K562 (cell line): ENCODE measurements at regions not wholly inside any gene's neighbourhood (a gene's known extent, or its start where the extent isn't known, plus 50 kb on each side); places are given as distances from the start of the nearest gene placed in this dataset.

Experiments
- ATAC-seq: fragments of 200-7000 bp; cut with Tn5 transposase; 3 replicates; pipeline ENCODE4 v1.9.1; 2020; ENCODE audit warnings: moderate library complexity
- BruUV-seq: library from RNA; stranded (reverse); fragments of 400-500 nt; replicated peaks from 2 replicates; lab custom pipeline; 2021; lab: Mats Ljungman, UMichigan
- CTCF ChIA-PET: fragments of 300-600 bp; formaldehyde crosslinking; extraction: SDS; loops from one replicate; lab custom pipeline; 2021; ENCODE audit warnings: low intra/inter-chr PET ratio; lab: Yijun Ruan, JAX
- POLR2A ChIA-PET: fragments of 300-600, 350-650 bp; sonication (Branson Sonifier 250); formaldehyde crosslinking; extraction: SDS; loops from one replicate; lab custom pipeline; 2021; ENCODE audit warnings: antibody characterized with exemption, inconsistent platforms; lab: Yijun Ruan, JAX
- DNase-seq, 4 experiments: peaks; one replicate each; pipeline versions ENCODE4 v3.0.0 to v3.0.0-alpha.2; 2011 to 2018; ENCODE audit warnings: low spot score in 3 of 4, mixed read lengths in 3 of 4; ENCODE audit errors: extremely low read depth in 1 of 4
- FAIRE-seq: peaks from 2 replicates; lab custom pipeline; 2011; peaks lifted over from hg19 to GRCh38; lab: Jason Lieb, UNC
- H2AFZ ChIP-seq: 2 replicates; pipeline ENCODE4 v1.6.0; 2011; ENCODE audit warnings: low read depth, low read length, control low read depth, inconsistent platforms
- H3K27ac ChIP-seq: fragments of 200-600 bp; 3 replicates; pipeline ENCODE4 v1.8.0; 2011; ENCODE audit warnings: low read depth, mild to moderate bottlenecking, control low read depth, inconsistent platforms, low read length, moderate library complexity, mixed read lengths; ENCODE audit errors: extremely low read depth
- H3K27me3 ChIP-seq, 2 experiments: fragments of 300-600 bp in 1 of 2; 2 replicates in 1 of 2; 3 replicates in 1 of 2; pipeline versions ENCODE4 v1.6.0 to v1.8.0; 2011; ENCODE audit warnings: inconsistent platforms in 2 of 2, low read length in 2 of 2, mild to moderate bottlenecking in 1 of 2, mixed read lengths in 1 of 2, moderate library complexity in 1 of 2; ENCODE audit not compliant: control insufficient read depth in 2 of 2, insufficient read depth in 2 of 2
- H3K36me3 ChIP-seq: fragments of 300-600 bp; 3 replicates; pipeline ENCODE4 v1.8.0; 2011; ENCODE audit warnings: mild to moderate bottlenecking, low read length, inconsistent platforms; ENCODE audit not compliant: control insufficient read depth, insufficient read depth
- H3K4me1 ChIP-seq, 2 experiments: fragments of 200-600 bp in 1 of 2; replicated peaks in 1 of 2; 2 replicates in 1 of 2; 3 replicates in 1 of 2; pipeline versions ENCODE4 v1.5.1 to v1.8.0; 2011; ENCODE audit warnings: inconsistent platforms in 2 of 2, low read length in 2 of 2, mild to moderate bottlenecking in 1 of 2, mixed read lengths in 1 of 2, moderate library complexity in 1 of 2; ENCODE audit not compliant: control insufficient read depth in 2 of 2, insufficient read depth in 2 of 2
- H3K4me2 ChIP-seq: 2 replicates; pipeline ENCODE4 v1.6.1; 2011; ENCODE audit warnings: low read length, control low read depth, inconsistent platforms, mixed read lengths; ENCODE audit not compliant: insufficient read depth
- H3K4me3 ChIP-seq: fragments of 200-600 bp; sonication (generic), shearing (Covaris generic); 2 replicates; pipeline ENCODE4 v1.5.1; 2016; ENCODE audit warnings: control low read depth, inconsistent platforms
- H3K79me2 ChIP-seq: fragments of 200-600 bp; 3 replicates; pipeline ENCODE4 v1.8.0; 2011; ENCODE audit warnings: low read length, inconsistent platforms; ENCODE audit not compliant: control insufficient read depth, insufficient read depth
- H3K9ac ChIP-seq, 2 experiments: 2 replicates each; pipeline versions ENCODE4 v1.6.0 to v1.6.1; 2011; ENCODE audit warnings: low read depth in 2 of 2, low read length in 2 of 2, control low read depth in 1 of 2, inconsistent platforms in 1 of 2, mild to moderate bottlenecking in 1 of 2, mixed read lengths in 1 of 2; ENCODE audit not compliant: insufficient read depth in 1 of 2
- H3K9me1 ChIP-seq: one replicate; pipeline ENCODE4 v1.6.0; 2011; ENCODE audit warnings: inconsistent platforms, mild to moderate bottlenecking, low read length, moderate library complexity; ENCODE audit not compliant: control insufficient read depth, insufficient read depth
- H3K9me3 ChIP-seq: replicated peaks from 2 replicates; pipeline ENCODE4 v1.5.1; 2011; ENCODE audit warnings: low read depth, low read length, inconsistent platforms; ENCODE audit not compliant: control insufficient read depth, insufficient read depth
- H4K20me1 ChIP-seq: replicated peaks from 2 replicates; pipeline ENCODE4 v1.6.1; 2011; ENCODE audit warnings: low read length, inconsistent platforms, mixed read lengths; ENCODE audit not compliant: control insufficient read depth, insufficient read depth
- CLOCK ChIP-seq: fragments of 250-450 bp; sonication (Bioruptor Pico); IDR thresholded peaks from 2 replicates; pipeline ENCODE4 v1.4.0; 2020; ENCODE audit warnings: mild to moderate bottlenecking, moderate library complexity, borderline replicate concordance
- GABPB1 ChIP-seq: sonication (generic); formaldehyde crosslinking; IDR thresholded peaks from 2 replicates; pipeline ENCODE4 v1.8.0; 2022; ENCODE audit warnings: mild to moderate bottlenecking, missing genetic modification reagents
- MCM7 ChIP-seq, 2 experiments: fragments of 450-650 bp; IDR thresholded peaks; 2 replicates each; pipeline ENCODE4 v1.6.1; 2016 to 2018
- MYNN ChIP-seq, 2 experiments: sonication (generic); formaldehyde crosslinking in 1 of 2; IDR thresholded peaks; 2 replicates each; pipeline versions ENCODE4 v1.5.0 to v1.6.1; 2016 to 2020; ENCODE audit warnings: antibody characterized with exemption in 1 of 2, missing genetic modification reagents in 1 of 2
- NONO ChIP-seq, 2 experiments: fragments of 200-400 bp in 1 of 2; fragments of 450-650 bp in 1 of 2; formaldehyde crosslinking in 1 of 2; IDR thresholded peaks; 2 replicates each; pipeline ENCODE4 v1.6.1; 2017; ENCODE audit warnings: low read depth in 2 of 2, mild to moderate bottlenecking in 2 of 2, moderate library complexity in 2 of 2, low read length in 1 of 2
- ZNF408 ChIP-seq: fragments of 250-450 bp; sonication (Bioruptor Pico); IDR thresholded peaks from 2 replicates; pipeline ENCODE4 v1.4.0; 2020; ENCODE audit warnings: low read depth, mild to moderate bottlenecking, moderate library complexity
- WGBS: fragments of 100-300 bp; shearing (Covaris generic); methylation state at CpG from one replicate; pipeline ENCODE4 v1.1.6; 2016; ENCODE audit warnings: low coverage, mixed read lengths; ENCODE audit not compliant: insufficient coverage; ENCODE audit errors: missing lambda C conversion rate; 5-methylcytosine and 5-hydroxymethylcytosine counted together
- in situ Hi-C: fragments of 300-500 bp; cut with MboI; formaldehyde crosslinking; loops from 4 replicates; pipeline ENCODE4 v1.15.0; 2018; ENCODE audit warnings: inconsistent platforms, mixed read lengths
- intact Hi-C: fragments of 100-400 bp; cut with micrococcal nuclease; formaldehyde crosslinking; loops from 2 replicates; pipeline ENCODE4 v1.14.2; 2022

- H3K9ac ChIP-seq, result no peak overlapping the region
- CTCF ChIA-PET, result no interaction called here
- H3K27ac ChIP-seq, result no peak overlapping the region
- H2AFZ ChIP-seq, result no peak overlapping the region
- 4% methylated on average over 3 of the region's 3 CpGs for WGBS
- no peaks in the 10 kb centered on the region for H4K20me1 ChIP-seq
- no peaks in the 10 kb centered on the region for H3K27me3 ChIP-seq
- intact Hi-C loops, result no loop called here
- TF ChIP-seq ZNF408, result no peak
- TF ChIP-seq NONO (IDR thresholded peaks at IDR 0.05; ENCODE audit: low read depth in 2 of 2, low read length in 1 of 2), result no peak
- TF ChIP-seq MCM7 (IDR thresholded peaks at IDR 0.05), result no peak
- no peak for TF ChIP-seq GABPB1
- no peak for TF ChIP-seq MYNN (IDR thresholded peaks at IDR 0.05)
- TF ChIP-seq MYNN (CRISPR knock-in tag; IDR thresholded peaks at IDR 0.05), result no peak
- no peak for TF ChIP-seq CLOCK (CRISPR knock-in tag)
- TF ChIP-seq, all 486 proteins: peak for 0
- no peak for ATAC-seq
- in situ Hi-C loops, result no loop called here
- no peak for FAIRE-seq
- no peaks in the 10 kb centered on the region for H3K9me1 ChIP-seq
- no peaks in the 10 kb centered on the region for H3K4me1 ChIP-seq
- no peaks in the 10 kb centered on the region for H3K36me3 ChIP-seq
- DNase-seq, result no peak
- no peaks in the 10 kb centered on the region for H3K9me3 ChIP-seq
- POLR2A ChIA-PET, result no interaction called here
- H3K4me3 ChIP-seq, result no peak overlapping the region
- H3K4me2 ChIP-seq, result no peak overlapping the region
- H3K79me2 ChIP-seq, result no peaks in the 10 kb centered on the region
- BruUV-seq, result no TSS peak
Measured at GRCh38 chr13:74025369-74025768, 108.8 kb downstream of the KLF12 start.
